HG02981 (cell line): ENCODE measurements at regions not wholly inside any gene's neighbourhood (a gene's known extent, or its start where the extent isn't known, plus 50 kb on each side); places are given as distances from the start of the nearest gene placed in this dataset.
"Not testable (repeated sequence)": the region's sequence is repeated elsewhere in the genome, so short reads cannot be mapped to it uniquely, and the experiment has no call there.

Source experiments
- ATAC-seq: cut with Tn5 transposase; IDR thresholded peaks from one replicate; pipeline ENCODE4 v1.9.1; 2021; ENCODE audit warnings: mild to moderate bottlenecking, moderate library complexity; ENCODE audit not compliant: unreplicated experiment

GRCh38 chr9:88835772-88836171 lies 155.5 kb upstream of the S1PR3 start:
- ATAC-seq = no peak

GRCh38 chr9:88837731-88838130 lies 153.5 kb upstream of the S1PR3 start:
- ATAC-seq = no peak

DNA sequence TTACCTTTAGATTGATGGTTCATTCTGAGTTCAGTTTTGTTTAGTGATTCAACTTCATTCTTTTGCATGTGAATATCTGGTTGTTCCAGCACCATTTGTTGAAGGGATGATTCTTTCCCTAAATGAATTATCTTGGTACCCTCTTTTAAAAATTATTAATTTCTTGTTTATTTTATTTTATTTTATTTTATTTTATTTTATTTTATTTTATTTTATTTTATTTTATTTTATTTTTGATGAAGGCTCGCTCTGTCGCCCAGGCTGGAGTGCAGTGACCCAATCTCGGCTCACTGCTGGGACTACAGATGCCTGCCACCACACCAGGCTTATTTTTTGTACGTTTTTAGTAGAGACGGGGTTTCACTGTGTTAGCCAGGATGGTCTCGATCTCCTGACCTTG lies 141.4 kb upstream of the S1PR3 start:
- ATAC-seq = not testable (repeated sequence)

- no peak for ATAC-seq
Measured at GRCh38 chr9:88852794-88853193, 138.5 kb upstream of the S1PR3 start.

- no peak for ATAC-seq
Measured at GRCh38 chr9:88870627-88871026, 120.6 kb upstream of the S1PR3 start.

DNA sequence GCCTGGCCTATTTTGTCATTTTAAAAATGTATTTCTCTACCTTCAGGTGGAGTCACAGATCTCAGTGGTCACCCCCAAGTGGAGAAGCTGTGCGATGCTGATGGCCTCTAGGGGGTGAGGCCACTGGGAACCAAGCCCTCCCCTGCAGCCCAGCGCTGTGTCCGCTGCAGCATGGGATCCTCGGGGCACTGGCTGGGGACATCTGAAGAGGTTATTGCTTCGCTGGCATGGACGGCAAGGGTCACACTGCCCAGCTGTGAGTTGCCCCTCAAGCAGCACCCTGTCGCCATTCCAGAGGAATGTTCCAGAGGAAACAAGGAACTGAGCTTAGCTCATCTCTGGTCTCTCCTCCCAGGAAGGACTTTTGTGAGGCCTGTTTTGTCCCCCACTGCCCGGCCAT lies 119.6 kb upstream of the S1PR3 start:
- no peak for ATAC-seq

DNA sequence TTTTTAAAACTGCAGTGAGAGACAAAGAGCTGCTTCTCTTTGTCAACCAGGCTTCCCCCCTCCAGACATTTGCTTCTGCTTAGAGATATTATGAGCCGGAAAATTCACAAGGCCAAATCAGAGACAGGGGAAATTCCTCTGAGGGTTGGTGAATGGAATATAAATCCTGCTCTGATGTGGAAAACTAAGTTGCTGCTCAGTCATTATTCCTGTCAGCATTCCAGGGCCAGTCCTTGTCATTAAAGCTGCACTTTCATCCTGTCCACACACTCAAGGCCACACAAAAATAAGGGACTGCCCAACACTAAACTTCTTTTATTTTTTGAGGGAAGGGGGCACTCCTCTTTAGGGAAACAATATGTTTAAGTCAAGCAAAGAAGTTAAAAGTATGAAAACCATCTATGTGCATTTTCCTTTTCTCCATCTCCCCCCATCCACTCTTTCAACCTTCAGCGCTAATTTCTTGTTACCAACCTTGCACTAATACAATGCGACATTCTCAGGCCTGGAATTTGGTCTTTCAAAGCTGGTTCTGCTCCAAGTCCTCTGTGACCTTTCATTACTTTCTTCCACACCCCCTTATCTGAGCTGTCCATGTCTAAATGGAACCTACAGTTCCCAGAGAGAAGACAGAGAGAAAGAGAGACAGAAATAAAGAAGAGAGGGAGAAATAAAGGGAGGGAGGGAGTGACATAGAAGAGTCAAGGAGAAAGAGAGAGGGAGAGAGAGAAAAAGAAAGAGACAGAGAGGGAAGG lies 118.9 kb upstream of the S1PR3 start:
- no peak for ATAC-seq

DNA sequence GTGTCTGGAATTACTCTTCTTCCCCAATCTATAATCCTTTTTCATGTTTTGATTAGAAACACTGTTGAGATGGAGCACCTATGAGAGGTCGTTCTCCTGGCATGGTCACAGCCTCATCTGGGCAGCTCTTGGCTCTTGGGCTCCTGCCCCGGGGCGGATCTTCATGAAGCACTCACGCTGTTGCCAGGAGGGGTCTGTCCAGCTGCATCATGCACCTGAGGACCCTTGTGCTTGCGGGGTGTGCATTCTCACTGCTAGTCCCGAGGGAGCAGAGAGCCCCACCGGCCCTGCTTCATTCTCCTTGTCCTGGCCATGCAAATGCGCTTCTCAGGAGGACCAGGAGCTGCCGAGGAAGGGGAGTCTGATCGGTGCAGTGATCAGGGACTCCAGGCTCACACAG lies 117.6 kb upstream of the S1PR3 start:
- no peak for ATAC-seq

DNA sequence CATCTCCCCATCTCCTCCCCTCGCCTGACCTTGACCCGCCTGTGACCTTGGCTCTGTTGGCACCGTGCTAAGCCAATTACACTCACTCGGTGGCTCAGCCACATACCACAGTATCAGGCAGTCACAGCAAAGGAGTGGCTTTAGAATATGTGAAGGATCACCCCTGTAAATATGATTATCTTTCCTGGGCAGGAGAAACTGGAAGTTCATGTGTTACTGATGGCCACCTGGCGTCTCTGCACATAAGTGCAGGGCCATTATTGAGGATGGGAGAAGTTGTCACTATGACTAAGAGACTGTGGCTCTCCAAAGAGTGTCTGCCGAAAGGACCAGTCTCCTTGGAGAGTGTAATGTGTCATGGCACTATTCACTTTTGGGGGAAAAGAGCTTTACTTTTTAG lies 116.9 kb upstream of the S1PR3 start:
- no peak for ATAC-seq

DNA sequence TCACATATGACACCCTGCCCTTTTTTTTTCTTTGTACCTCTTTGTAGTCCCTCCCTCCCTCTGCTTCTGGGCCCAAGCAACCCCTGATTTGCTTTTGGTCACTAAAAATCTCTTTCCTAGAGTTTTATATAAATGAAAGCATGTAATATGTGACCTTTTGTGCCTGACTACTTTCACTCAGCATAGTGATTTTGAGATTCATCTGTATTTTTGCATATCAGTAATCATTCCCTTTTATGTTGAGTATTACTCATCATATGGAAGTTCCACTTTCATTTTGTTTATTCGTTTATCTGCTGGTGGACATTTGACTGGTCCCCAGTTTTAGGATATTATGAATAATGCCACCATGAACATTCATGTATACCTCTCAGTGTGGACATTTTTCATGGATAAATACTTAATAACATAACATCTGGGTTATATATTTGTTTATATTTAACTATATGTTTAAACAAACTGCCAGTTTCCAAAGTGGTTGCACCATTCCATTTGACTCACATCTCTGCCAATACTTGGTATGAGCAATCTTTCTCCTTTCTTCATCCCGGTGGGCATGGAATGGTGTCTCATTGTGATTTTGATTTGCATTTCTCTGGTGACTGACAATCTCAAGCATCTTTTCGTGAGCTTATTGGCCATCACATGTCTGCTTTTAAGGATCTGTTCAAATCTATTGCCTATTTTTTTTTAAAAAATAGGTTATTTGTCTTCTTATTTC lies 115.7 kb upstream of the S1PR3 start:
- no peak for ATAC-seq

DNA sequence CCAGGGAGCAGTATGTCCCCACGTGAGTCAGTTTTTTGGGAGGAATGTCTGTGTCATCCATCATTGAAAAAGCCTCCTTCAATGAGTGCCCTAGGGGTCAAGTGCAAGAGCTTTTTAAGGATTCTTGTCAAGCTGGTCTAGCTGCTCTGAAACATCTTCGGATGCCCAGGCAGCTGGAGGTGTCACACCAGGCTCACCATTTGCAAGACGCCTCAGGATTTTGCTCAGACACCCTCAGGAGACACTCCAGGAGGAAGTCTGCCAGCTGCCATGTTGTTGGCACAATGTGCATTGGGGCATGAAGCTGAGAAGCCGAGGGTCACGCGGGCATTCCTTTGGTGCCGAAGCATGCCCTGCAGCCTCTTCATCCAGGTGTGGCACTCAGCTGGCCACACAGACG lies 111.1 kb upstream of the S1PR3 start:
- ATAC-seq = no peak

DNA sequence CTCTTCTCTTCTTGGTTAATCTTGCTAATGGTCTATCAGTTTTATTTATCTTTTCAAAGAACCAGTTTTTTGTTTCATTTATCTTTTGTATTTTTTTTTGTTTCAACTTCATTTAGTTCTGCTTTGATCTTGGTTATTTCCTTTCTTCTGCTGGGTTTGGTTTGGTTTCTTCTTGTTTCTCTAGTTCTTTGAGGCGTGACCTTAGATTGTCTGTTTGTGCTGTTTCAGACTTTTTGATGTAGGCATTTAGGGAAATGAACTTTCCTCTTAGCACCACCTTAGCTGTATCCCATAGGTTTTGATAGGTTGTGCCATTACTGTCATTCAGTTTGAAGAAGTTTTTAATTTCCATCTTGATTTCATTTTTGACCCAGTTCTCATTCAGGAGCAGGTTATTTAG lies 107.0 kb upstream of the S1PR3 start:
- ATAC-seq = not testable (repeated sequence)

DNA sequence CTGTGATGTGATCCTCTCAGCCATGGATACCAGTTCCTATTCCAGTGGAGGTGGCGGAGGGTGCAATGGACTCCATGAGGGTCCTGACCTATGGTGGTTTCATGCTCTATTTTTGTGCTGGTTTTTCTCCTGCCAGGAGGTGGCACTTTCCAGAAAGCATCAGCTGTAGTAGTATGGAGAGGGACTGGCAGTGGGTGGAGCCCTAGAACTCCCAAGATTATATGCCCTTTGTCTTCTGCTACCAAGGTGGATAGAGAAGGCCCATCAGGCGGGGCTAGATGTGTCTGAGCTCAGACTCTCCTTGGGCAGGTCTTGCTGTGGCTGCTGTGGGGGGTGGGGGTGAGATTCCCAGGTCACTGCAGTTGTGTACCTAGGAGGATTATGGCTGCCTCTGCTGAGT lies 104.5 kb upstream of the S1PR3 start:
- ATAC-seq = not testable (repeated sequence)

GRCh38 chr9:88889386-88889785 lies 101.9 kb upstream of the S1PR3 start:
- no peak for ATAC-seq

GRCh38 chr9:88890546-88890945 lies 100.7 kb upstream of the S1PR3 start:
- ATAC-seq = no peak

DNA sequence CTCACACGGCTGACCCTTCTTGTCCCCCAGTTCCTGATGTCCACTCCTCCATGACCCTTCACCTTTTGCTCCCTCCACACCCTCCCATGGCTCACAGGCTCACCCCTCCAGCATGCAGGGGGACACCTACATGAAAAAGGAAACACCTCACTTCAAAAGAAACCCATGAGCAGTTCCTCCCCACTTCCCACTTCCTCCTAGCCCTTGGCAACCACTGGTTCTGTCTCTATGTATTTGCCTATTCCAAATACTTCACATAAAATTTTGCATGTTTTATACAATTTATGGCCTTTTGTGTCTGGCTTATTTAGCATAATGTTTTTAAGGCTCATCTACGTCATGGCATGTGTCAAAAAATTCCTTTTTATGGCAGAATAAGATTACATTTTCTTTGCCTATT lies 100.2 kb upstream of the S1PR3 start:
- no peak for ATAC-seq

DNA sequence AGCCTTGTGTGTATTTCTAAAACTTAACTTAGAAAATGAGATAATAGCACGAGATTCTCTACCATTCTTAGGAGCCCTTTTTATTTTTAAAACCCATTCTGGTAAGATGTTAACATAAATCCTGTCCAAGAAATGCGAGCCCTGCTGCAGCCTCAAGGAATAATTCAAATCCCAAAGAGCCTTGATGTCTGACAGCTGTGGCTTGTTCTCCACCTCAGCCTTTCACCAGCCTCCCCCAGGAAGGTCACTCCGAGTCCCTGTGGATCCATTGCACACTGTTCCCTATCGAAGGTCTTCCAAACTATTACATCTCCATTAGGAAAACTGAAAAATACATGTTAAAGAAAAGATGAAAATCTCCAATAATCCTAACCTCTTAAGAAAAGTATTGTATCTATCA lies 98.5 kb upstream of the S1PR3 start:
- ATAC-seq = no peak

DNA sequence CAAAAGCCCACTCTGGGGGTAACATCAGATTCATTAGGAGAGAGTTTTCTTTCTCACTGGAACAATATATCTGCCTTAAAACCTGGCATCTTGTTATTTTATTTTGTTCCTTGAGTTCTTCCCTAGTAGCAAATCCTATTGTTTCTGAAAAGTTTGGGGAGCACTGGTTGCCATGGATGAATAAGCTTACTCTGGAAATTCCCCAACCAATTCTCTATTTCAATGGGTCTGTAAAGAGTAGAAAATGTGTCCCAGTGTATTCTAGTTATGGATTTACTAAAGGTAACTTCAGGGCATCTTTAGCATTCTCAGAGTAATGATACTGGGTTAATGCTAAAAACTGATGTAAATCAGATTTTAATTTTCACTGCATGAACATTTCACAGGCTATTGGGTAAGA lies 94.2 kb upstream of the S1PR3 start:
- ATAC-seq = no peak

- ATAC-seq = no peak
Measured at GRCh38 chr9:88898039-88898720, 93.1 kb upstream of the S1PR3 start.

DNA sequence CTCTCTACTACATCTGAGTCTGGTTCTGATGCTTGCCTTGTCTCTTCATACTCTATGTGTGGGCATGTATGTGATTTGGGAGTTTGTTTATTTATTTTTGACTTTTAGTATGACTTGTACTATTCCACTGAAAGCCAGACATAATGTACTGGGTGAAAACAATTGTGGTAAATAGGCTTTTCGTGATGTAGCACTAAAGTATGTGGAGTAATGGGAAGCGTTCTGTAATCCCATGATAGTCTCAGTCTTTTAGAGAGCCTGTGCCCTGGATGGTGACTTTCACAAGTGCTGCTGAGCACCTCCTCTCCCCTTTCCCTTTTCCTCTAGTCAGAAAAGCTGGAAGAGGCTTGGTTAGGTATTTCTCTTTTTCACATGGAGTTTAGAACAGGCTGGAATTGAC lies 85.8 kb upstream of the S1PR3 start:
- no peak for ATAC-seq

- ATAC-seq = no peak
Measured at GRCh38 chr9:88915916-88916315, 75.4 kb upstream of the S1PR3 start.

DNA sequence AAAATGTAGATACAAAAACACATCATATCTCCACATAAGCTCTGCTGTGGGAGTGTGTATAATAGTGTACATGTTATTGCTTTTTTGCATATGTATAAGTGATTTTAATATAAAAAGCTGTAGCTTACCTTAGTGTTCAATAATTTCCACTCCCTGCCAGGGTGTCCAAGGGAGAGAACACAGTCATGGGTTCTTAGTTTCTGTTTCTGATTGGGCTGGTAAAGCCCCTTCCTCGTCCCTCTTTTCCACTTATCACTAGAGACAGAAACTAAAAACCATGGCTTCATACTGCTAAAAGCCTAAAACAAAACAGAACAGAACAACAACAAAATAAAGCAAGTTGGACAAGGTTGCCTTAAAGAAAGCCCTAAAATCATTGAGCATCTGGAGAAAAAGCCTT lies 74.4 kb upstream of the S1PR3 start:
- ATAC-seq = no peak
